SK-N-SH (cell line): ENCODE measurements at regions not wholly inside any gene's neighbourhood (a gene's known extent, or its start where the extent isn't known, plus 50 kb on each side); places are given as distances from the start of the nearest gene placed in this dataset.

Experiments
- EP300 ChIP-seq, 2 experiments: IDR thresholded peaks; 2 replicates each; pipeline versions ENCODE4 v1.4.0 to v1.6.1; 2012; ENCODE audit warnings: borderline replicate concordance in 1 of 2, low read depth in 1 of 2, low read length in 1 of 2
- EZH2phosphoT487 ChIP-seq: fragments of 200-600 bp; sonication (generic); IDR thresholded peaks from 2 replicates; pipeline ENCODE4 v1.6.1; 2017; ENCODE audit warnings: low read depth, mixed run types, mild to moderate bottlenecking, antibody characterized with exemption, moderate library complexity, borderline replicate concordance
- JUND ChIP-seq: IDR thresholded peaks from 2 replicates; pipeline ENCODE4 v1.4.0; 2012
- NFIC ChIP-seq: IDR thresholded peaks from 2 replicates; pipeline ENCODE4 v1.4.0; 2012; ENCODE audit warnings: borderline replicate concordance
- NRF1 ChIP-seq: IDR thresholded peaks from 2 replicates; pipeline ENCODE4 v1.6.1; 2012; ENCODE audit warnings: low read depth, mild to moderate bottlenecking, low read length
- POLR2AphosphoS5 ChIP-seq: IDR thresholded peaks from 2 replicates; pipeline ENCODE4 v1.6.1; 2012; ENCODE audit warnings: low read depth, low read length
- TAF1 ChIP-seq: IDR thresholded peaks from 2 replicates; pipeline ENCODE4 v1.6.1; 2012; ENCODE audit warnings: low read depth, mild to moderate bottlenecking, low read length, moderate library complexity, borderline replicate concordance
- YY1 ChIP-seq: IDR thresholded peaks from 2 replicates; pipeline ENCODE4 v1.4.0; 2012; ENCODE audit warnings: low read depth, mild to moderate bottlenecking
- TF ChIP-seq, protein P1 (sequence below): fragments of 200-600 bp; sonication (generic); IDR thresholded peaks from 2 replicates; pipeline ENCODE4 v1.6.1; 2017; ENCODE audit warnings: antibody characterized with exemption, mild to moderate bottlenecking, moderate library complexity
- TF ChIP-seq, protein P2 (sequence below): fragments of 150-350 bp; IDR thresholded peaks from 2 replicates; pipeline ENCODE4 v1.6.1; 2017; ENCODE audit warnings: antibody characterized with exemption, low read length, low read depth, borderline replicate concordance
- TF ChIP-seq, protein P3 (sequence below): IDR thresholded peaks from 2 replicates; pipeline ENCODE4 v1.4.0; 2012; ENCODE audit warnings: low read depth, borderline replicate concordance

DNA sequence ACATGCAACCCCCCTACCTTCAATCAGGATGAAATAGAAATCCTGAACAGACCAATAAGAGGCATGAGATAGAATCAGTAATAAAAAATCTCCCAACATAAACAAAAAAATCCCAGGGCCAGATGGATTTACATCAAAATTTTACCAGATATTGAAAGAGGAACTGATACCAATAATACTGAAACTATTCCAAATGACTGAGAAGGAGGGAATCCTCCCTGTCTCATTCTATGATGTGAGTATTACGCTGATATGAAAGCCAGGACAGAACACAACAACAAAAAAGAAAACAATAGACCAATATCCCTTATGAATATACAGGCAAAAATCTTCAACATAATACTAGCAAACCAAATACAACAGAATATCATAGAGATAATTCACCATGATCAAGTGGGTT is 109.0 kb upstream of the SMC2 start:
- TF ChIP-seq, protein P1, sequence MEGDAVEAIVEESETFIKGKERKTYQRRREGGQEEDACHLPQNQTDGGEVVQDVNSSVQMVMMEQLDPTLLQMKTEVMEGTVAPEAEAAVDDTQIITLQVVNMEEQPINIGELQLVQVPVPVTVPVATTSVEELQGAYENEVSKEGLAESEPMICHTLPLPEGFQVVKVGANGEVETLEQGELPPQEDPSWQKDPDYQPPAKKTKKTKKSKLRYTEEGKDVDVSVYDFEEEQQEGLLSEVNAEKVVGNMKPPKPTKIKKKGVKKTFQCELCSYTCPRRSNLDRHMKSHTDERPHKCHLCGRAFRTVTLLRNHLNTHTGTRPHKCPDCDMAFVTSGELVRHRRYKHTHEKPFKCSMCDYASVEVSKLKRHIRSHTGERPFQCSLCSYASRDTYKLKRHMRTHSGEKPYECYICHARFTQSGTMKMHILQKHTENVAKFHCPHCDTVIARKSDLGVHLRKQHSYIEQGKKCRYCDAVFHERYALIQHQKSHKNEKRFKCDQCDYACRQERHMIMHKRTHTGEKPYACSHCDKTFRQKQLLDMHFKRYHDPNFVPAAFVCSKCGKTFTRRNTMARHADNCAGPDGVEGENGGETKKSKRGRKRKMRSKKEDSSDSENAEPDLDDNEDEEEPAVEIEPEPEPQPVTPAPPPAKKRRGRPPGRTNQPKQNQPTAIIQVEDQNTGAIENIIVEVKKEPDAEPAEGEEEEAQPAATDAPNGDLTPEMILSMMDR = no peak
- TF ChIP-seq, protein P2, sequence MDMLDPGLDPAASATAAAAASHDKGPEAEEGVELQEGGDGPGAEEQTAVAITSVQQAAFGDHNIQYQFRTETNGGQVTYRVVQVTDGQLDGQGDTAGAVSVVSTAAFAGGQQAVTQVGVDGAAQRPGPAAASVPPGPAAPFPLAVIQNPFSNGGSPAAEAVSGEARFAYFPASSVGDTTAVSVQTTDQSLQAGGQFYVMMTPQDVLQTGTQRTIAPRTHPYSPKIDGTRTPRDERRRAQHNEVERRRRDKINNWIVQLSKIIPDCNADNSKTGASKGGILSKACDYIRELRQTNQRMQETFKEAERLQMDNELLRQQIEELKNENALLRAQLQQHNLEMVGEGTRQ = no peak
- TF ChIP-seq NRF1 = no peak
- TF ChIP-seq, protein P3, sequence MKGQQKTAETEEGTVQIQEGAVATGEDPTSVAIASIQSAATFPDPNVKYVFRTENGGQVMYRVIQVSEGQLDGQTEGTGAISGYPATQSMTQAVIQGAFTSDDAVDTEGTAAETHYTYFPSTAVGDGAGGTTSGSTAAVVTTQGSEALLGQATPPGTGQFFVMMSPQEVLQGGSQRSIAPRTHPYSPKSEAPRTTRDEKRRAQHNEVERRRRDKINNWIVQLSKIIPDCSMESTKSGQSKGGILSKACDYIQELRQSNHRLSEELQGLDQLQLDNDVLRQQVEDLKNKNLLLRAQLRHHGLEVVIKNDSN = no peak
- TF ChIP-seq NFIC = no peak
- TF ChIP-seq TAF1 = no peak
- TF ChIP-seq EP300 (IDR thresholded peaks at IDR 0.05; ENCODE audit: borderline replicate concordance in 1 of 2, low read depth in 1 of 2, low read length in 1 of 2) = no peak
- TF ChIP-seq POLR2AphosphoS5 = no peak
- no peak for TF ChIP-seq YY1
- no peak for TF ChIP-seq JUND
- TF ChIP-seq EZH2phosphoT487 = no peak
